ENCODE measurements at regions not wholly inside any gene's neighbourhood (a gene's known extent, or its start where the extent isn't known, plus 50 kb on each side); places are given as distances from the start of the nearest gene placed in this dataset.
"Not testable (repeated sequence)": the region's sequence is repeated elsewhere in the genome, so short reads cannot be mapped to it uniquely, and the experiment has no call there.

DNA sequence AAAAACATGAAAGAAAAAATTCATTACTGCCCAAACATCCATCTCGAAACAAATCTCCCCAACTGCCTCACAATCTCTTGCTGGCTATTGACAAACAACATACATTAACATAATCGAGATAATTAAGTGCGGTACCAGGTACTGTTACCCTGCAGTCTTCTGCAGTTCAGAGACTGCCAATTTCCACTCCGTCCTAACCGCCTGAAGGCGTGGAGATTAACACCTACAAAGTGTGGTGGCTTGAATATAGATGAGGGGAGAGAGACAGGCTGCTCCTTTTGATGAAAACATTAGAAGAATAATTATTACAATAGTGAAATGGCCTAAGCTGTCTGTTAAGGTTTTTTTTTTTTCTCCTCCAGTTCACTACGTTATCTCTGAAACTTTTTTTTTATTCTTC is 258.9 kb upstream of the SOX4 start:
- DNase-seq = no peak

DNA sequence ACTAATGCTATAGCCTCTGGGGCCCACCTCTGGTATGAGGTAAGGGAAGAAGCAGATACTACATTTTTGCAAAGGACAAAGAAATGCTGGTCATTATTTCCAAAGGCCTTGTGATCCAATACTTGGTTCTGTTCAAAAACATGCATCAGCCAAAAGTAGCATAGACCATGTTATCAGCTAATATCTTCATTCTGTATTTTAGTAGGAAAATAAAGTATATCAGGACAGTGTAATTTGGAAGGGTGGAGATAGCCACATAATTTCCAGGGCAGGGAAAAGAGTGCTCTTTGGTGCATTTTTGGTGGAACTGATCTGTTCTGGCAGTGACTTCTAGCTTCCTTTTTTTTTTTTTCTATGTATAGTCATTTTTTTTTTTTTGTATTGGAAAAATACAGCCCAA is 258.0 kb upstream of the SOX4 start:
- no peak for DNase-seq

DNA sequence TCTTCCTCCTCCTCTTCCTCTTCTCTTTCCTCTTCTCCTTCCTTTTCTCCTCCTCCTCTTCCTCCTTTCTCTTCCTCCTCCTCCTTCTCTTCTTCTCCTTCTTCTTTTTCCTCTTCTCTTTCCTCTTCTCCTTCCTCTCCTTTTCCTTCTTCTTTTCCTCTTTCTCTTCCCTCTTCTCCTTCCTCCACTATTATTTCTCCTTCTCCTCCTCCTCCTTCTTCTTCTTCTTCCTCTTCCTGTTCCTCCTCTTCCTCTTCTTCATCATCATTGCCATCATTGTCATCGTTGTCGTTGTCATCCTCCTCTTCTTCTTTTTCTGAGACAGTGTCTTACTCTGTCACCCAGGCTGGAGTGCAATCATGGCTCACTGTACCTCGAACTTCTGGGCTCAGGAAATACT is 256.3 kb upstream of the SOX4 start:
- no peak for DNase-seq

DNA sequence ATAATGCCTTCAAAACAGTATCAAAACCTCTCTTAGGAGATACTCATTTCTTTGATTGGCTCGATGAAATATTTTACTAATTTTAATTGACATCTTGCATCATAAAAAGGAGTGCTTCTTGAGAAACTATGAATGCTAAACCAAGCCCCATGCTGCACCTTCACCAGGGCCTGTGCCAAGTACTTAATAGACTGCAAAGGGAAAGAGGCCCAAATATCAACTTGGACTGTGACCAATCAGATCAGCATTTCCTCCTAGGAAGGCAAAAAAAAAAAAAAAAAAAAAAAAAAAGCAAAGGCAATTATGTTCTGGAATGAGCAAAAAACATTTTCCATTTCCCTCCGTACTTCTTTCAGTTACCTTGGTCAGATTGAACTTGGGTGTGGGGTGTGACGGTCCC is 253.0 kb upstream of the SOX4 start:
- DNase-seq = peak in 1 of 14 donors; percentile 11

DNA sequence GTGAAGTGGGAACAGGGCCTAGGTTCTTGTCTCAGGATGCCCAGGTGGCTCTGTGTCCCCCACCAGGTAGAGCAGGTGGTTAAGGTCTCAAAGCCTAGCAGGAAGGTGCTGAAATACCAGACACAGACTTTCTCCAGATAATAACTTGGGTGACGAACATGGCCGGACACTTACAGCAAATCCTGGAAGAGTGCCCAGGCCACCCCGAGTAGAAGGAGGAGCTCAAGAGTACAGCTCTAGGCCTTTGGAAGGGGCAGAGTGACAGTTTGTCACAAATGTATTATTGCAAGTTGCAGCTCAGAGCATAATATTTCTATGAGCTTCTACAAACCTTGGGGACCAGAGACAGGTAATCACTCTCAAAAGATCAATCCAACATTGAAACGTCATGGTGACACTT is 251.6 kb upstream of the SOX4 start:
- DNase-seq = peak in 1 of 14 donors; percentile 28

DNA sequence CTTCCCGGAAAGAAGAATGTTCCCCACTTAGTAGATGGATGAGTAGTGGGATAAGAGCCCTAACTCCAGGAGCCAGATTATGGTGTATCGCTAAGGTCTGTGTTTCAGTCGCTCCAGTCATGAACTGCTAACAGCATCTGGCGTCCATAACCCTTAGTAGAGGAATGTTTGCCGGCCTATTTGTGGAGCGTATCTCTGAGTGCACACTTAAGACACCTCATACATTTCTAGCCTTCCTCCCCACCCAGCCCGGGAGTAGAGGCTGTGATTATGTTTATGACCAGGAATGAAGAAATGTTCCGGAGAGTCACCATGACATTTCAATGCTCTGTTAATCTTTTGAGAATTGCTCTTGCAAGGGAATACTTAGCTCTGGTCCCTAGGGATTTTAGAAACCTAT is 251.1 kb upstream of the SOX4 start:
- DNase-seq = no peak

DNA sequence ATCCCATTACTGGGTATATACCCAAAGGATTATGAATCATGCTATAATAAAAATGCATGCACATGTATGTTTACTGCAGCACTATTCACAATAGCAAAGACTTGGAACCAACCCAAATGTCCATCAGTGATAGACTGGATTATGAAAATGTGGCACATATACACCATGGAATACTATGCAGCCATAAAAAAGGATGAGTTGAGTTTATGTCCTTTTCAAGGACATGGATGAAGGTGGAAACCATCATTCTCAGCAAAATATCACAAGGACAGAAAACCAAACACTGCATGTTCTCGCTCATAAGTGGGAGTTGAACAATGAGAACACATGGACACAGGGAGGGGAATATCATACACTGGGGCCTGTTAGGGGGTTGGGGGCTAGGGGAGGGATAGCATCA is 247.8 kb upstream of the SOX4 start:
- DNase-seq = not testable (repeated sequence)

DNA sequence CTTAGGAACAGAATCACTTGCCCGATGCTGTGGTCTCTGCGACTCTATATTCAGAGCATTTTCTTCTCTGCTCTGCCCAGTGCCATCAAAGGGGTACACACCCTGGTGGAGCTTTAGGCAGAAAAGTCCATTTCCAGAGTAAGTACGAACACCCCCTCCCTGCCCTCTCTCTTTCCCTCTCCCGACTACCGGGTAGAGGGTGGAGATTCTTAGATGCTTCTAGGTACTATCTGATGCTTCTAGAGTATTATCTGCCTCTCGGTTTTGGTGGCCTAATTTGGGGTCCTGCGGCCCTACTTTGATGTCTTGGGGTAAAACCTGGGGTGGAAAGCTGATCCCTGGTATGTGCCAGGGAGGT is 245.4 kb upstream of the SOX4 start:
- DNase-seq = no peak

DNA sequence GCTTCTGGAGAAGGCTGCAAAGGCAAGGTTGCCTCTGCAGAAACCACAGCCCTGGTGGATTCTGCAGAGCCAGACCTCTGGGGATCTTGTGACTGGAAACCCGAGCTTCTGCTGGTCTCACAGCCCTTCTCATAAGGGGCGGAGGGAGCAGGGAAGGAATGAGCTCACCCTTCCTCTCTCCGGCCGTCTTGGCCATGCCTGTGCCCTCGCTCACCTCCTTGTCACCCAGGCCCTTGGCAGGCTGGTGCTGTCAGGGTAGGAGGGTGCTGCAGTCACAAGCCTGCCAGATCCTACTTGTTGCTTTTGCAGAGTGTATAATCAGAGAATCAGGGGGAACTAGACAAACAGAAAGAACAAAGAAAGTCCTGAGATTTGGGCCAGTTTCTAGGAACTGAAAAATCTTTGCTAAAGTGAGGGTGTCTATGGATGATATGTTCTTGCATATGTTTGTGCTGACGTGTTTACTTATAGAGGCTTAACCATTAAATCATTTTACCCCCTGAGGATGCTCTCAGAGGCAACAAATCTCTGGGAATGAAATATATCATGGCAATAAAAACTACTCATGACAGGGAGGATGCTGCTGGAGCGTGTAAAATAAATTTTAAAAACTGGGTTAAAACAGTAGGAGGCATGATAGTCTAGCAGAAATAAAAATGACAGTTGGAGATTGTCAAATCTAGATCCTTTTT is 244.9 kb upstream of the SOX4 start:
- peak in 1 of 14 donors; percentile 11 for DNase-seq

DNA sequence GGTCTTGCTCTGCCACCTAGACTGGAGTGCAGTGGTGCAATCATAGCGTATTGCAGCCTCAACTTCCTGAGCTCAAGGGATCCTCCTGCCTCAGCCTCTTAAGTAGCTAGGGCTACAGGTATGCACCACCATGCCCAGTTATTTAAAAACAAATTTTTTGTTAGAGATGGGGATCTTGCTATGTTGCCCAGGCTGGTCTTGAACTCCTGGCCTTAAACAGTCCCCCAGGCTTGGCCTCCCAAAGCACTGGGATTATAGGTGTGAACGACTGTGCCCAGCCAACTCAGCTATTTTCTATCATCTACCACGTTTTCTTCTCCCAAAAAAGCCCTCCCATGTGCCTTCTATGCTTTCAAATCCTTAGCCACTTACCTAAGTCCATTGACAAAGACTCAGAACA is 243.7 kb upstream of the SOX4 start:
- no peak for DNase-seq

DNA sequence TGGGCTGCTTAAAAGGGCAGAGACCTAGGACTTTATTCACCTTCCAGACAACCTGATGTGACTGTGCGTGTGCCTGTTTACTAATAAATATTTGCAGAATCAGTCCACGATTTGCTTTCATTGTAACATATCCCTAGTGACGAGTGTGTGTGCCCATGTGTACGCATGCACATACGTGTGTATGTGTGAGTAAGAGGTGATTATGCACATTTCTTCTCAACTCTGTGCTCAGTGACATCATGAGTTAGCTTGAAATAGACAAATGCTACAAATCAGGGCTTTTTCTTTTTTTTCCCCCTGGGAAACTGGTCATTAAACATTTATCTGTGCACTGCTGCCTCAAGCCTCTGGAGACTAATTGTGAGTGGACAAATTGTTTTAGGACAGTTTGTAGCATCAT is 242.6 kb upstream of the SOX4 start:
- DNase-seq = no peak

DNA sequence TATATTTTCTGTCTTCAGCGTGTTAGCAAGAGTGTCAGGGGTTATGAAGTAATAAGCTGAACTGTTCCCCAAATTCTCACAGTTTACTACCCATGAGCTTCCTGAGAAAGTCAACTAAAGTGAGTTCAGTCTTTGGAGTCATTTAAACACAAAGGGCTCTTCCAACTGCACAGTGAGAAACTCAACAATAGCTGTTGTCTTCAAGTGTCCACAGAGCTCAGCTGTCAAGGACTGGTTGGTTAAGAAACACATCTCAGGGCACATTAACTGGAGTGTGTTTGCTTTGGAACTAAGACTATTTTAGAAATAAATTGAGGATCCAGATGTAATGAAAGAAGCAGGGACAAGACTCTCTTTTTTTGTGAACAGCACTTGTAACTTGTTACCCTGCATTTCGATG is 241.4 kb upstream of the SOX4 start:
- DNase-seq = no peak

DNA sequence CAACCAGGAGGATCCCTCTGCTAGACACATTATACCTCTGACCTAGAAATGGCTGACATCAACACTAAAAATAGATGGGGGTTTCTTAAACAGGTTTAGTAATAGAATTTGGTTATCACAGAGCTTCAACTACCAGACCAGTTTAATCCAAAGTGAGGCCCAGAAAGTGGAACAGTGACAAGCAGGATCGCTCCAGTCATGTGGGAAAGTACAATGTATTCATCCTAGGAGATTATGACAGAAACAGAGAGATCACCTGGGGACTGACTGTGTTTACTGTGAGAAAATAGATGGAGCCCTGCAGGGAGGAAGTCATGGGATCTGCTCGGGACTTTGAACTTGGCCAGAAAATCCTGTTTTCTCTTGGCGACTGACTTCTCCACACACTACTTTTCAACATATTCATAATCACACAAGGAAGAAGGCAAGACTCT is 238.7 kb upstream of the SOX4 start:
- DNase-seq = peak in 1 of 14 donors; percentile 89

DNA sequence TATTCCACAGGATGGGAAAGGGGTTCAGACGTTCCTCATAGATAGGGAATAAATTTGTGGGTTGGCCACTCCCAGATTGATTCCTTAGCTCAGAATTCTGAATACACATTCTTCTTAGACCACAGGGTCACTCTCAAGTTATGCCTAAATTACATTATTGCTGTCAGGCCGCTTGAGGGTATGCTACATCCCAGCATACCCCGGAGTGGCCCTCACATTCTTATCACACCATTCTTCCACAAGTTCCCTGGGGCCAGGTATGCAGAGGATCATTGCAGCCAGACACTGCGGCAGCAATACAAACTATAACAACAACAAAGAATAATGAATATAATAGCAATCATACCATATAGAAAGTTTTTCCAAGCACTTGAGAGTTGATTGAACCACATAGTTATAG is 237.9 kb upstream of the SOX4 start:
- no peak for DNase-seq

DNA sequence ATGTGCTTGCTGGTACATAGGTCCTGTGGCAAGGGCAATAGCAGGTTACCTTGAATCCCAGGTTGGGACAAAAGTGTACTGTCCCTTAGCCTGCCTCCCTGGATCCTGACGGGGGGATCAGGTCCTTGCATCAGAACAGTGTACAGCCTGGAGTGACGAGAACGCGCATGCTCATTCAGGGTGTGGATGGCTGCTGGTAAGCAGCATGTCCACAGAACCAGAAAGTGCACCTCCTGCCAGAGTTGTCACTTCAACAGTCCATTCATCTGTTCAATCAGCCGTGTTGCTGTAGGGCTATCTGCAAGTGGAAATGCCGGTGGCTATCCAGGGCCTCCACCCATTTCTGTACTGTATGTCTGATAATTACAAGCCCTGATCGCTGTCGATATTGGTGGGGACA is 236.3 kb upstream of the SOX4 start:
- DNase-seq = peak in 1 of 14 donors; percentile 72

DNA sequence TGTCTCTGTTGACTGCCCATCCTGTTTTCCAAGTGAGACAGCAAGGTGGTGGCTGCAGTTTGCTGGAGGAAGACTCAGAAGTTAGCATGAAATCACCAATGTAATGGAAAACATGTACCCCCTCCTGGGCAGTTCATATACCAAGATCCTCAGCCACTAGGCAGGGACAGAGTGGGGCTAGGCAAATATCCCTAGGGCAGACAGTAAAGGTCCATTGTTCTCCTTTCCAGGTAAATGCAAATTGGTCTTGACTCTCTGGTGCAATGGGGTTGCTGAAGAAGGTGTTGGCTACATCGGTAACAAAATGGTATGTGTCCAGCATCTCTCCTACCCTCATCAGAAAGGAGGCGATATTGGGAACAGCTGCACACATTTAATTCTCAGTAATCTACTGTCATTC is 233.6 kb upstream of the SOX4 start:
- no peak for DNase-seq

DNA sequence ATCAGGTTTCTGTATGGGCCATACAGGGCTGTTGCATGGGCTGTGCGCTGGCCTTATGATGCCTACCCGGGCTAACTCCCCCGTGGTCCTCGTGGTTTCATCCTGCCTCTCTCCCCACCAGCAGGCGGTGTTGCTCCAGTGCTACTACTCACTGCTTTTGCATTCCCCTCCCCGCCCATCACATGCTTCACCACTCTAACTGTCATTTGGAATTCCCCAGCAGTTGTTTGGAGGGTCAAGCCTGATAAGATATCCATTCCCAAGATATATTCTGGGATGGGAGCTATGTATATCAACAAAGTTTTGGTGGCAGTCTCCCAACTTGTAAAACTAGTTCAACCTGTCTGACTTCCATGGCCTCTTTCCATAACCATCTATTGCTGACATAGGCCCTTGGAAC is 233.2 kb upstream of the SOX4 start:
- no peak for DNase-seq

DNA sequence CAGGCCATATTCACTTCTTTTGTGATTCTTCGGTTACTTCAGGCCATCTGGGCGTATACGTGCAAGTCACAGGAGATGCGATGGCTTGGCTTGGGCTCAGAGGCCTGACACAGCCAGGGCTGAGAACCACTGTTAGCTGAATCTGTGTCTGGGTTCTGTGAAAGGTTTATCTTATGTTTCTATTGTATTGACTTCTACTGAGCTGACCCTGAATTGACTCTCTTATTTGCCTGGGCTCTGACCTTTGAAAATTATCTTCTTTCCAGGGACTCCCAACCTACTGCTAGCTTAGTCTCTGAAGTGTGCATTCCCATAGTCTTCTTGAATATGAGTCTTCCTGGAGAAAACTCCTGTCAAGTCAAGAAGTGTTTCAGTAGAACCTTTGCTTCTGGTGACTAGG is 226.4 kb upstream of the SOX4 start:
- DNase-seq = no peak

DNA sequence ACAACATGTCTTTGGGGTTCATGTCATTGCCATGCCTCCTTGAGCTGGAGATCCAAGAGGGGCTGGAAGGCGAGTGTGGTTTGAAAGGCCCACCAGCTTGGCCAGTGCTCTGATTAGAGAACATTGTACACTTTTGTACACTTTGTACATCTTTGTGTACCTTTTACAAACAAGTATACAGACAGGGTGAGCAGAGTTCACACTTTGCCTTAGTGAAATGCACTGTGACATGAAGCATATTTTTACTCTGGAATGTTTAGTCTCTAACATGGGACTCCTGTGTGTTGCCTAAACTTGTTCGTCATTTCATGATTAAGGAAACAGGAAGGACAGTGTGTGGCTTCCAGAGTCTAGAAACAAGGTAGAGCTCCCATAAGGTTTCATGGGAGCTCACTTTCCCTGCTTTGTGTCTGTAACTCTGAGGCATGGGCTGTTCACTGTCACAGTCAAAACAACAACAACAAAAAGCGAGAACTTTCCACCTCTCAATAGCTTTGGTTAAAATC is 225.8 kb upstream of the SOX4 start:
- no peak for DNase-seq

DNA sequence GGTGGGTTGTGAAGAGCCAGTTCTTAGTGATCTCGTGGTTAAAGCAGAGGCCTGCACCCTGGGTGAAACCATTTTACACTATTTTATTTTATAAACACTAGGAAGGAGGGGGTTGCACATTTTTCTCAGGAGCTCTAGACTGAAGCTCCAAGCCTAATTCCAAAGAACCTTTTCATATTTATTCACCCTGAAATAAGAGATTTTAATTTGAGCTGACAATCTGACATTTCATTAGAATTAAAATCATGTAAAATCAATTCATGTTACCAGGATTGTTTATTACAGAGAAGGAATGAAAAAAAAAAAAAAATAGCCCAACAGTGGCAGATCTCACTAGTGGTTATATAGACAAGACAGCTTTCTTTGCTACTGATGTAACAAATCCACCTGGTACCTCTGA is 222.5 kb upstream of the SOX4 start:
- DNase-seq = no peak

DNA sequence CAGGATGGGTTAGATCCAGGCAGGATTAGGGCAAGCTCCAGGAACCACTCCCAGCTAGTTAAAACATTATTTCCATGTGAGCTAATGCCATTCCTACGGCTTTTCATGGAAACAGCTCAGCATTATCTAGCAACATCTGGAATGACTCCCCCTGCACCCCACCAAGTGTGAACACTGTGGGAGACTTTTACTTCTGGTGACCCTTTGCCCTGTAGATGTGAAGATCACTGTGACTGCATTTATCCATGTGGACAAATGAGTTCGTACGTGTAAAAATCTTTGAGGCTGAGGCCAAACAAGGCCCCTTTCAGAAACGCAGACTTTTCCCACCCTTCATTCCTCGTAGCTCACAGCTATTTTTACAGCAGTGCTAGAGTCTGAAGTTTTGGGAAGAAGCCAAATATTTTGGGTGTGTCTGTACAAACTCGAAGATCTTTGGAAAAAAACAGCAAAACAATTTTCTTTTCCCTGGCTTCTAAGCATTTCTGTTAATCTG is 221.8 kb upstream of the SOX4 start:
- no peak for DNase-seq

DNA sequence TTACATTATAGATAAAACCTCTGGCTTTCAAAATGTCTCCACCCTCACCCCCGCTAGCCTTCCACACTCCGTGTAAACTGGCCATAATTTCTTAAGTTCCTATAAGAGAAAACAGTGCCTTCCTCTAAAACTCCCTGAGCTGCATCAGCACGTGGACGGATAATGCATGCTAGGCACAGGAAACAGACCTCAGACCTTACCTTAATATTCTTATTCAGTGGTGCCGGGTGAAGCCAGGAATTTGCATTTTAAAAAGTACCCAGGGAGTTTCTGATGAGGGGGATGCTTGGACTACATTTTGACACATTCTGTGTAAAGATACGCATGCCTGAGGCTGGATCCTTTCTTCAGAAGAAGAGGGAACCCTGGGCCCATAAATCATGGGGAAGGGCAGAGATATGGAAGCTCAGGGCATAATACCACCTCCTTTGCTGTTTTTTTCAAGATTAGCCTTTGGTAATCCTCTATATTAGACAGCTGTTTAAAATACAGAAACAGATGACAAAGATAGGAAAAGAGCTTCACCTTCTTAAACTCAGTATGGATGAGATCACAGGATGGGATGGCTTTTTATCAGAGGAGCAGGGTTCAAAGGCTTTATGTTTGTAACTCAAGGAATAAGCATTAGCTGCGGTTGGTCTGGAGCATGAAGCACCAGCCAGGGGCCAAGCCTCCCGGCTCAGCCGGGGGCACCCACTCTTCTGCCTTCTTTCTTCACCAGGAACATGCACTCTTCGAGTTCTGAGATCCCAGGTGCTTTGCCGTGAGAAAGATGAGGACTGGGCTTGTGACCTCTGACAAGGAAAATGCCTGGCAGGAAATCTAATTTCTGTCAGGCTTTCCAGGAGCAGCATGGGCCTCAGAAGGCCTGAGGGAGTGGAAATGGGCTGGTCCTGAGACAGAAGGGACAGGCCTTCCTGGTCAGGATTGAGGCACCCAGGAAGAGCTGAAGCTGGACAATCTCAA is 218.1 kb upstream of the SOX4 start:
- DNase-seq = no peak

DNA sequence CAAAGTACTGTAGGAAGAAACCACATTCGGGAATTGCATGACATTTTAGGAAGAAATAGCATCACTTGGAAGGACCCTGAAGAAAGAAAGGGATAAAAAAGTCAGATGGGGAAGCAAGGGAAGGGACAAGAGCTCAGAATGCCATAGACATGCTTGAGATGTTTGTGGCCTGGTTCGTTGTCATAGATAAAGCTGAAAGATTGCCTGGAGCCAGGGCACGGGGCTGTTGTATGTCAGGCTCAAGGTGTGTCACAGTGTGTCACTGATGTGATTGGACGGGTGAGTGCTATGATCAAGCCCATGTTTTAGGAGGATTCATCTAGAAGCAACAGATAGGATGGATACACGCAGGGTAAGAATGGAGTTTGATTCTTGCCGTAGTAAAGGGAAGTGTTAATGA is 216.2 kb upstream of the SOX4 start:
- no peak for DNase-seq
